ENCODE measurements at regions not wholly inside any gene's neighbourhood (a gene's known extent, or its start where the extent isn't known, plus 50 kb on each side); places are given as distances from the start of the nearest gene placed in this dataset.

- no peak for FAIRE-seq
These were observed 1023.7 kb downstream of the BCL11A start for GRCh38 chr2:59529726-59530125.

- no peak for FAIRE-seq
These were observed 1024.9 kb downstream of the BCL11A start for GRCh38 chr2:59528525-59528924.

DNA sequence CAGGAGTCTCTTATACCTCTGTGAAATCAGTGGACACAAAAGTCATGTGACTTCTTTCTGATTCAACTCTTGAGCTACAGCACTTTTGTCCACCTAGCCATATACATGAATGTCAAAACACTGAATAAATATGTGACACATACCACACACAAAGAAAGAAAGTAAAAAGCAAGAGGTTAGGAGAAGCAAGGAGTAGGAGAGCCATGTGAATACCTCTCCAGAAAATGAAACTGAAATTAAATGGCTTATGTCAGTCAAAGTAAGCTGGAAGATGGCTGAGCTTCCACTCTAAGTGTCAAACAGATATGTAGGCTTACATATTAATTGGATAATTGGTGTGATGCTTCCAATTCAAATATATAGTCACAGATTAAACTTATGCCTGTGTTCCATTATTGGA lies 1050.5 kb downstream of the BCL11A start:
- FAIRE-seq: no peak

- no peak for FAIRE-seq
These were observed 1062.5 kb downstream of the BCL11A start for GRCh38 chr2:59490994-59491393.

DNA sequence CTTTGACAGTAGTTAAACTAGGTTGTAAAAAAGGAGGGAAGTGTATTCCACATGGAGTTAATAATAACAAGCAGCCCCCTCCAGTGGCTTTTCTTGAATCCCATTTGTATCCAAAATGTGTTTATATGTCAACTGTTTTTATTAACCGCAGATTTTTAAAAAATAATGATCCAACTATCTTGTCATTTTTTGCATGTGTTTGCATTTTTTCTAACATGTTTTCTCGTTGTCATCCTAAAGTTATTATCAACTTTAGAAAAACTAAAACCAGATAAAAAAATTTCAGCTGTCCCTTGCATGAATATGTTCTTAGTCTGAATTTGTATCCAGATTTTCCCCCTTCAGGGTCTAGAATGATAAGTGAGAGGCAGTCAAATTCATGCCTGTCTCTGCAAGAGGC lies 1063.3 kb downstream of the BCL11A start:
- no peak for FAIRE-seq

DNA sequence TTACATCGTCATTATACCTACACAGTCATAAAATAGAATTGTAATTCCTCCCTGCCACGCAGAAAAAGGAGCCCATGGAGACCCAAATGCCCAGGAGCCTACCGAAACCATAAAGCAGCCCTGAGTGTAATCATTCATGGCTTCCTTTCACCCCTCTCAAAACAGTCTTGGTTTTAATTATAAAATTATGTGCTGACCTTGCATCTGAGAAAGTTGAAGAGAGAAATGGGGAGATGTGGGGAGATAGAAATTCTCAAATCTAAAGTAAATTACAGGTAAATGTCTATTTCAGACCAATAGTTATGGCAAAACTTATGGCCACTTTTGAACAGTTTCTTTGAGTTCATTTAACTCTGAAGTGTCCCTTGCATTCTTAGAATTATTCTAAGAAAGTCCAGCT lies 1068.8 kb downstream of the BCL11A start:
- no peak for FAIRE-seq

DNA sequence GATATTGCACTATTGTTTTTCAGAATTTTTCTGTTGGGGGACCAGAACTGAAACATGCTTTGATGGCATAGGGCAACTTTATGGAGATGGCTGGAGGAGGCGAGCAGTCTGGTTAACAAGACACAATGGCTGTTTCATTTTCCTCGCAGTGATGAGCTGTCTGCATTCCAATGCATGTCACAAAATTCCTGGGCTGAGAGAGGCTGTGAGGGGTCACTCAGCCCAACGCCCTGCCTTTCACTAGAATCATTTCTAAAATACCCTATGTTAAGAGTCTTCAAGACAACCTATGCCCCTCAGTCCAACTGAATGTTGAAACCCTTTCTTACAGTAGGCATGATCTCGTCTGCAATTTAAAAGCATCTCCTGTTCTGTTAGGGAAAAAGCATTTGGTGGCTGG lies 1090.0 kb downstream of the BCL11A start:
- no peak for FAIRE-seq

DNA sequence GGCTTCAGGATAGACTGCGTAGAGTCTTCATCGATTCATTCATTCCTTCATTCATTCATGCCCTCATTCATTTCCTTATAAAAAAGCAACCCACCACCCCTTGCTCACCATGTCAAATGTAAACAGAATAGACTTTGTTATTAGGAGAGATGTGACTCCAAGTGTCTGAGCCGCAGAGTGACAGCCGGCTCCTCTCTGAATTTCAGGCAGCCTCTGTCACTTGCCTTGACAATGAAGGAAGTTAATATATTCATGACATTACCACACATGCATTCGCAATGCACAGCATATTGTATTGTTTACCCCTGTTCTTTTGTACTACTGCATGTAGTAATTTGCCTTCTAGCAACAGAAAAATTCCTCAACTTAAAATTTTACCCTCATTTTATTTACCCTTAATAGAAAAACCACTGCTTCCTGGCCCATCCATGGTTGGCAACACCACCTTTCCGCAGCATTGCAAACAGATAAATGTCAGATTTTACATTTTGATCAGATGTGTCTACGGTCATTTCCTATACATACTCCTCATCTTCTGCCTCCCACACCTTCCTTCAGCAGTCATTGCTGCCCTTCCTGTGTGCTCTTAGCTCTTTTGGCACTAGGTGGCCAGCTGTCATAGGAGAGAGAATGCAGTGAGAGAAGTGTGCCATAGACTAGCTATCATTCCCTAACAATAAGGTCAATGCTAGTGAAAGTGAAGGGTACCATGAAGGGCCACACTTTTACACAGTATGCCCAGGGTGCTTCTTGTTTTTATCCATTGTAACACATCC lies 1090.8 kb downstream of the BCL11A start:
- no peak for FAIRE-seq

- FAIRE-seq: no peak
These were observed 1092.3 kb downstream of the BCL11A start for GRCh38 chr2:59461127-59461526.

DNA sequence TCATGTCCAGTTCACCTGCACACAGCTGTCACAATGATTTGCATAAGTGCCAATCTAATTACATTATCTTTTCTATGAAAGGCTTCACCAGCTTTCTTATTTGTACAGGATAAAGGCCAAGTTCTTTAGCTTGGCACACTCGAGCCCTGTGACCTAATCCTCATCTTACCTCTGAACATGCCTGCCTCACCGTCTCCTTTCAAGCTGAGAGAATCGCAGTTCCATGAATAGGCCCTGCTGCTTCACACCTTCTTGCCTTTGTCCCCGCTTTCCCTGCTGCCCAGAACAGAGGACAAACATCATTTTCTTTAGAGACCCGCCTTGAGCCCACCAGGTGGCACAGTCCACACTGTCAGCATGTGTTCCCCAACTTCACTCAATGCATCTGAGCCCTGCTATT lies 1094.7 kb downstream of the BCL11A start:
- FAIRE-seq: no peak

- FAIRE-seq: no peak
These were observed 1097.2 kb downstream of the BCL11A start for GRCh38 chr2:59456285-59456684.

GRCh38 chr2:59449274-59449673 lies 1104.2 kb downstream of the BCL11A start:
- no peak for FAIRE-seq

- FAIRE-seq: no peak
These were observed 1113.0 kb downstream of the BCL11A start for GRCh38 chr2:59440491-59440890.

- FAIRE-seq: no peak
These were observed 1117.8 kb downstream of the BCL11A start for GRCh38 chr2:59435635-59436034.

DNA sequence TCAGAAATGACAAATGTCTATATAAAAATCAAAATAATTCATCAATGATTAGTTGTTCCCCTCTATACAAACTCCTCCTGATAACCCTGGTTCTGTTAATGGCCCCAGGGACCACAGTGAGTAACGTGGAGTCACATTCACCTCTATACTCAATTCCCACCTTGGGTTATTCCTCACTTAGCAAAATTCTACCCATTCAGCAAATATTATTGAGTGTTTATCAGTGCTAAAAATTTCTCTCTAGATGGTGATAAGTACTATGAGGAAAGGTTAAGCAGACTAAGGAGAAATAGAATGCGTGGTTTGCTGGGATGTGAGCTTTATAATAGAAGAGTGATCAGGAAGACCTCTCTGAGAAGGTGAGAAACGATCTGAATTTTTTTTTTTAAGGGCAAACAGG lies 1124.5 kb downstream of the BCL11A start:
- no peak for FAIRE-seq

DNA sequence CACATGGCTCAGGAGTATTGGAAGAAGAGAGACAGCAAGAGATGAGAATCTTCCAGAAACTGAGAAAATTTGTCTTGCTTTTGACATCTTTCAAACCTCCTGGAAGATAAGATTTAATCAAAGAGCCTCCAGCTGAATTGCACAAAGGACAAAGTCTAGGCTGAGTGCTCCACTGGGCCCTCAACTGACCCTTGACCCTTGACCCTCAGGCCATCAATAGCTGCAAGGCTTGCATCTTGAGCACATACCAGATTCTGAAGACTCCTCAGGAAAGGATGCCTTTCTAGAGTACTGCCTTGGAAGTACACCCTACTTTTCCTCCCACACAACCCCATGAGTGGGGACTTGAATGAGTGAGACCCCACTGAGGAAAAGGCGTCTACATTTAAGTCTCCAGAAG lies 1125.5 kb downstream of the BCL11A start:
- FAIRE-seq: no peak

DNA sequence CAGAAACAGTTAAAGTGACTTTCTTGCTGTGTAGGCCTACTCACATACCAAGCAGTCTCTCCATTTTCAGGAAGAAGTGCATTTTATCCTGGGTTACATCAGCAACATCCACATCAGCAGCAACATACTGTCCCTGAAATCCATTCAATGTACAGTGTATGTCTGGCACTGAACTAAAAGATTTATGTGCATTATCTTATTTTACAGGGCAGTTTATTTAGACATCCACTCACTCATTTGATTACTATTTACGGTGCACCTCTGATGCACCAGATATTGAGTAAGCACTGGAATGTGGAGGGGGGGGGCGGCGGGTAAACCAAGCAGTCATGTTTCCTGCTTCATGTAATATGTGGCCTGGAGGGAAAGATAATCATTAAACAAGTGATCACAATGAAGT lies 1128.2 kb downstream of the BCL11A start:
- FAIRE-seq: no peak

- no peak for FAIRE-seq
These were observed 1139.5 kb downstream of the BCL11A start for GRCh38 chr2:59413751-59414570.

- FAIRE-seq: no peak
These were observed 1154.3 kb downstream of the BCL11A start for GRCh38 chr2:59399126-59399525.

- no peak for FAIRE-seq
These were observed 1155.4 kb downstream of the BCL11A start for GRCh38 chr2:59398081-59398480.

- no peak for FAIRE-seq
These were observed 1154.0 kb upstream of the FANCL start for GRCh38 chr2:59395119-59395518.

DNA sequence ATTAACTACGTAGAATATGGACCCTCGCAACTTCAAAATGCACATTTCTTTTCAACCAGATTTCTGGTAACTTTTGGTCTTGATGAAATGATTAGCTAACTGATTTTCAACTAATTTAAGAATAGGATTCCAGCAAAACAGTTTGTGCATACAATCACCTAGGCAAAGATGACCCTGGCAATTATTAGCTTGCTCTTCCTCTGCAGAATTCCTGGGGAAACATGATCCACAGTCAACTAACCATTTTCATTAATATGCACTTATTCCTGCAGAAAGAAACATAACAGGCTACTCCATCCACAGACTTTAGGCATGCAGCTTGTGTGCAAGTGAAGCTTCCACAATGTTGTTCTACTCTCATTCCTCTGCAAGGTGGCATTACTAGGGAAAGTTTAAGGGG lies 1150.8 kb upstream of the FANCL start:
- FAIRE-seq: no peak

- no peak for FAIRE-seq
These were observed 1149.5 kb upstream of the FANCL start for GRCh38 chr2:59390581-59390980.

DNA sequence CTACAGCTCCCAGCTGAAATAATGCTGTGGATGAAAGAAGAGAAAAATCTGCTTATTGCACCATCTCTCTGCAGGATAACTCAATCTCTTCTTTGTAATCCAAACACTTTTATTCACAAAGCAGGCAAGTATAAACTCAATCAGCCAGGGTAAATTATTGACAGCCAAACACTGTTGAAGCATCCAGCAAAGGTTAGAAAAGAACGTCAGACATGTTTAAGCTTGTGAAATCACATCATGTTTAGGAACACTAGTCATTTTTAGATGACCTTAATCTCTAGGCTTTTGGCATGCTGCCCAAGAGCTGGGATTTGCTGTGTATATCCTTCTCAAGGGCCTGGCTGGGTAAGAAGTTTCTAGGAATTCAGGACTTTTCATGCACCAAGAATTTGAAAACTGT lies 1148.1 kb upstream of the FANCL start:
- FAIRE-seq: no peak

Measured in TTC549 (cell line).